ENCODE measurements at regions not wholly inside any gene's neighbourhood (a gene's known extent, or its start where the extent isn't known, plus 50 kb on each side); places are given as distances from the start of the nearest gene placed in this dataset.

DNA sequence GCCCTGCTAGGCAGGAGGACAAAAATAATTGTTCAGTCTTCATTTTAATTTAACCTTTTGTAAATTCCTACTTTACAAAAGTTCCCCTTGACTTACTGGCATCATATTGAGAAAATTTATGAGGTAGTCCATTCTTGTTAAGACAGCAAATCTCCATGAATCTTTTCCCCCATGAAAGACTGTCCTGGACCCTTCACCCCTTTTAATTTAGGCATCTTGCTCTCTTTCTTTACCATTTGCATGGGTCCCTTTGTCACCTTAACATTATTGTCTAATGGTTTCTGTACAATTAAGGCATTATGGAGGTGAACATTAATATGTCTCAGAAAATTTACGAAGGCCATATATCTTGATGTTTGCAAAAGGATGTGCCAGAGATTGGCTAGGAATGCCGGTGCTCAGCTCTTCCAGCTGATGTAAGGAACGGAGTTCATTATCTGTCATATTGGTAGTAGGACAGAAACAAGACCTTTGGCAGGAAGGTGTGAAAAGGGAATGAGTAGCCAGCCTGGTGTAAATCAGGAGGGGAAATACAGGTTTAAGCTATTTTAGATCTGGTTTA lies 382.8 kb upstream of the TSHZ2 start:
- intact Hi-C loops (cut with micrococcal nuclease), result no loop called here
- no peak overlapping the region for H4K8ac ChIP-seq (ENCODE audit: low read depth in 2 of 2, low read length in 2 of 2)
- TF ChIP-seq, protein P1, sequence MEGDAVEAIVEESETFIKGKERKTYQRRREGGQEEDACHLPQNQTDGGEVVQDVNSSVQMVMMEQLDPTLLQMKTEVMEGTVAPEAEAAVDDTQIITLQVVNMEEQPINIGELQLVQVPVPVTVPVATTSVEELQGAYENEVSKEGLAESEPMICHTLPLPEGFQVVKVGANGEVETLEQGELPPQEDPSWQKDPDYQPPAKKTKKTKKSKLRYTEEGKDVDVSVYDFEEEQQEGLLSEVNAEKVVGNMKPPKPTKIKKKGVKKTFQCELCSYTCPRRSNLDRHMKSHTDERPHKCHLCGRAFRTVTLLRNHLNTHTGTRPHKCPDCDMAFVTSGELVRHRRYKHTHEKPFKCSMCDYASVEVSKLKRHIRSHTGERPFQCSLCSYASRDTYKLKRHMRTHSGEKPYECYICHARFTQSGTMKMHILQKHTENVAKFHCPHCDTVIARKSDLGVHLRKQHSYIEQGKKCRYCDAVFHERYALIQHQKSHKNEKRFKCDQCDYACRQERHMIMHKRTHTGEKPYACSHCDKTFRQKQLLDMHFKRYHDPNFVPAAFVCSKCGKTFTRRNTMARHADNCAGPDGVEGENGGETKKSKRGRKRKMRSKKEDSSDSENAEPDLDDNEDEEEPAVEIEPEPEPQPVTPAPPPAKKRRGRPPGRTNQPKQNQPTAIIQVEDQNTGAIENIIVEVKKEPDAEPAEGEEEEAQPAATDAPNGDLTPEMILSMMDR (conservative IDR thresholded peaks at IDR 0.05; ENCODE audit: low read depth, low read length), result no peak
- TF ChIP-seq POLR2A (IDR thresholded peaks at IDR 0.05; ENCODE audit: low read depth, low read length) (no peak), MAZ (IDR thresholded peaks at IDR 0.05; ENCODE audit: borderline replicate concordance, low read depth, low read length) (no peak), CHD1 (IDR thresholded peaks at IDR 0.05; ENCODE audit: low read depth, low read length) (no peak), NFE2L2 (IDR thresholded peaks at IDR 0.05; ENCODE audit: low read depth, low read length) (no peak), RAD21 (IDR thresholded peaks at IDR 0.05; ENCODE audit: low read length) (no peak), MXI1 (IDR thresholded peaks at IDR 0.05; ENCODE audit: borderline replicate concordance, low read depth, low read length) (no peak), SMC3 (IDR thresholded peaks at IDR 0.05; ENCODE audit: low read depth, low read length) (no peak), FOS (IDR thresholded peaks at IDR 0.05; ENCODE audit: low read depth, low read length) (no peak), MAFK (IDR thresholded peaks at IDR 0.05; ENCODE audit: low read depth, low read length) (no peak), BHLHE40 (IDR thresholded peaks at IDR 0.05; ENCODE audit: low read depth, low read length) (no peak)
- TF ChIP-seq, protein P2, sequence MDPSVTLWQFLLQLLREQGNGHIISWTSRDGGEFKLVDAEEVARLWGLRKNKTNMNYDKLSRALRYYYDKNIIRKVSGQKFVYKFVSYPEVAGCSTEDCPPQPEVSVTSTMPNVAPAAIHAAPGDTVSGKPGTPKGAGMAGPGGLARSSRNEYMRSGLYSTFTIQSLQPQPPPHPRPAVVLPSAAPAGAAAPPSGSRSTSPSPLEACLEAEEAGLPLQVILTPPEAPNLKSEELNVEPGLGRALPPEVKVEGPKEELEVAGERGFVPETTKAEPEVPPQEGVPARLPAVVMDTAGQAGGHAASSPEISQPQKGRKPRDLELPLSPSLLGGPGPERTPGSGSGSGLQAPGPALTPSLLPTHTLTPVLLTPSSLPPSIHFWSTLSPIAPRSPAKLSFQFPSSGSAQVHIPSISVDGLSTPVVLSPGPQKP (IDR thresholded peaks at IDR 0.05; ENCODE audit: borderline replicate concordance, low read depth, low read length), result no peak
- no peak overlapping the region for H3K4ac ChIP-seq (ENCODE audit: low read depth, low read length)
- no peak overlapping the region for H2BK20ac ChIP-seq (ENCODE audit: low read depth, low read length)
- H2AK5ac ChIP-seq (ENCODE audit: low read depth, low read length), result no peak overlapping the region
- no TSS peak for BruUV-seq (replicated peaks)
- H4K91ac ChIP-seq (ENCODE audit: insufficient read depth, low read depth, low read length), result no peak overlapping the region
- H4K20me1 ChIP-seq (ENCODE audit: insufficient read depth, low read length), result no peaks in the 10 kb centered on the region
- no peak overlapping the region for H2BK5ac ChIP-seq (ENCODE audit: low read depth, low read length, poor library complexity, severe bottlenecking)
- in situ Hi-C loops (cut with MboI; ENCODE audit: low sequenced_read_pairs), result no loop called here
- H3K23ac ChIP-seq (ENCODE audit: low read depth, low read length), result no peak overlapping the region
- H3K27me3 ChIP-seq (ENCODE audit: control insufficient read depth, insufficient read depth, low read length), result no peaks in the 10 kb centered on the region
- H3K9me1 ChIP-seq (ENCODE audit: insufficient read depth, low read length), result no peaks in the 10 kb centered on the region
- POLR2A ChIA-PET (ENCODE audit: unreplicated experiment), result no interaction called here
- no peak overlapping the region for H4K5ac ChIP-seq (ENCODE audit: low read depth, low read length)
- H3K18ac ChIP-seq (ENCODE audit: low read depth, low read length), result no peak overlapping the region
- H3K79me1 ChIP-seq (ENCODE audit: low read depth in 1 of 2, low read length in 2 of 2), result no peaks in the 10 kb centered on the region
- no peak overlapping the region for H3K27ac ChIP-seq (ENCODE audit: insufficient read depth, low read length)
- CTCF ChIA-PET, result no interaction called here
- no peak overlapping the region for H3K4me3 ChIP-seq (ENCODE audit: insufficient read depth, low read depth, low read length)
- no peak for ATAC-seq (ENCODE audit: low read depth)
- H2AK9ac ChIP-seq (replicated peaks; ENCODE audit: low read depth, low read length, poor library complexity), result no peak overlapping the region
- no peak overlapping the region for H3K56ac ChIP-seq (ENCODE audit: extremely low read depth, insufficient read depth, low read length)
- no peaks in the 10 kb centered on the region for H3K36me3 ChIP-seq (ENCODE audit: control insufficient read depth, insufficient read depth, low read length)
- dilution Hi-C loops (cut with HindIII; ENCODE audit: low sequenced_read_pairs, unreplicated experiment), result no loop called here
- no peak overlapping the region for H3K14ac ChIP-seq (replicated peaks; ENCODE audit: low read depth, low read length)
- no peak overlapping the region for H3K9ac ChIP-seq (ENCODE audit: low read depth, low read length)
- H2BK120ac ChIP-seq (ENCODE audit: low read depth, low read length), result no peak overlapping the region
- no peaks in the 10 kb centered on the region for H3K4me1 ChIP-seq (ENCODE audit: control insufficient read depth, insufficient read depth, low read length)
- no peak for DNase-seq
- H3K4me2 ChIP-seq (ENCODE audit: low read depth, low read length), result no peak overlapping the region
- H2BK15ac ChIP-seq (ENCODE audit: low read depth, low read length), result no peak overlapping the region
- WGBS, 2 experiments (ENCODE audit: extremely low coverage in 2 of 2, insufficient read length in 1 of 2), result 75% methylated on average over 1 of the region's 3 CpGs; no CpG with 5 or more reads in 1 of the 2 experiments
- H2AFZ ChIP-seq (replicated peaks; ENCODE audit: low read length, poor library complexity), result no peak overlapping the region
- H3K9me3 ChIP-seq (ENCODE audit: control insufficient read depth, insufficient read depth, low read length), result no peaks in the 10 kb centered on the region

Data from IMR-90 (cell line).